ENCODE measurements at regions not wholly inside any gene's neighbourhood (a gene's known extent, or its start where the extent isn't known, plus 50 kb on each side); places are given as distances from the start of the nearest gene placed in this dataset.

DNA sequence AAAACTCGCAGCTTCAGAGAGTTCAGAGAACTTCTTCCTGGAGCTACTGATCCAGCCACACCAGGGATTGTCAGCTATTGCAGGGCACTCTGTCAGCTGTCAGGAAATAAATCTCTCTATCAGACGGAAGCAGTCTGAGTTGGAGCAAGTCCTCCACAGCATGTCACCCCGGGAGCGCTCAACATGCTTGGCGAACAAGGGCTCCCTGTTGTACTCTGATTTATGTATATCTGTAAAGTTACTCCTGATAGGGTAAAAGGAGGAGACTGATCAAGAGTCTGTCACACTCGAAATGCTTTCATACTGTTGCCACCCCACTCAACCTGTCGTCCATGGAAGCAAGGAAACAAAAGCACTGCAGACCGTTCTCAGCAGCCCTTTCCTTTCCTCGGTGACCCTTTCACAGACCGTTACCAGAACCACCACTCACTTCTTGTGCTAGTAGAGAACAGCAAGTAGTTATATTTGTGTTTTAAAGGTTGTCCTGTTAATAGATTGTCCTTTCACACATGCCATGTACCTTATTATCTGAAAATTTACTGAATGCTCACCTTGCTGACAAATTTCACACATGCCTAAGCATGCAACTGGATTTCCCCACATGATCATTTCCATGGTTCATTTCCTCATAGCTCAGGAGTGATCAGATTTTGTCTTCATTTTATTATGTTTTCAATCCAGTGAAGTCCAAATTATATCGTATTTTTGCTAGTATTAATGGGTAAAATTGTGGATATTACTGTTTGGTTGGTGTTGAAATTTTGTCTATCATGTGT is 2108.9 kb upstream of the TENM3 start:
- intact Hi-C loops (cut with DNase I), result no loop called here
- DNase-seq (ENCODE audit: low spot score), result no peak

GRCh38 chr4:180141734-180142133 is 2101.5 kb upstream of the TENM3 start:
- intact Hi-C loops (cut with DNase I), result no loop called here
- DNase-seq (ENCODE audit: low spot score), result no peak

DNA sequence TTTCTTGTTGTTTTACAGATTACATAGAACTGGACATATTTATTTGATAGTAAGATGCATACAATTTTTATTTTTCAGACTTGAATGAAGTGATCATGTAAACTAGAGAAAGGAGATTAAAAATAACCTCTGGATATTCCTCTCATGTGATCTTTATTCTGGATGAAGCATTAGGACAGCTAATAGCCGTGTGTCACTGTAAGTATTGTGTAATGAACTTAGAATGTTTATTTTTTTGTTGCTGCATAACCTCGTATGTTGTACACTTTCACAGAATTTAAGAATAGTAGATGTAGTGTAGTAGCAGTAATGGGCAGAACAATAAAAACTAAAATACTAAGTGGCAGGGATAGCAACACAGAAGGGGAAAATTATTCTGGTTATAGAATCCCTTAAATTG is 2094.5 kb upstream of the TENM3 start:
- DNase-seq (ENCODE audit: low spot score), result no peak
- intact Hi-C loops (cut with DNase I), result no loop called here

DNA sequence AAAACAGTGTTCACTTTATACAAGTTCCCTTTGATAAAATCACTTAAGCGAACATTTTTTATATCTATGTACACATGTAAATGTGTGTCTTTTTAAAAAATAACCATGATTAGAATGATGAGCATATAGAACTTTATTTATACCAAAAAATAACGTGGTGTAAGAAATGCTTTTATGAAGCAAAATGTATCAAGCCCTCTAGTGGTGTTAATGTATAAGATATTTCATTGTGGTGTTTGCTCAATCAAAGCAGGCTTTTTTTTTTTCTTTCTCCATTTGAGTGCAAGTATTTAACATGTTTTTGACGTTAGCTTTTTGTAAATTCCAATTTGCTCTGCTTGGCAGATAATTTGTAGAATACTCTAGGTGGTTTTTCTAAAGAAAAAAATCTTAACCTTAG is 2092.4 kb upstream of the TENM3 start:
- no peak for DNase-seq (ENCODE audit: low spot score)
- intact Hi-C loops (cut with DNase I), result no loop called here

DNA sequence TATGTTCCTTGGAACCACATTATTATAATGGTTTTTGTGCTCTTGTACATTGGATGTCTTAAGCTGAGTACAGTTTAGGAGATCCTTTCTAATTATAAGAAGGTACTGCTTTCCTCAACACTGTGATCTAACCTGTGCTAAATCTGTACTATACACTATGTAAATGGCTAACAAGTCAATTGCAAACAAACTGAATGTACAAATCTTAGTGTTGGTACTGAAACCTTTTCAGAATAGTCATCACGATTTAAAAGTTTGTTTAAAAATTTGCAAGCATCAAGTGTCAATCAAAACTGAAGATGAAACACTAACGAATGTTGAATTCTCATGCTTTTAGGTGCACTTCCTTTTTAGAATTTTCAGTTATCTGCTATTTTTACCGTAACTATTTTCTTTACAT is 2090.4 kb upstream of the TENM3 start:
- intact Hi-C loops (cut with DNase I), result no loop called here
- no peak for DNase-seq (ENCODE audit: low spot score)

- intact Hi-C loops (cut with DNase I), result no loop called here
- DNase-seq (ENCODE audit: low spot score), result no peak
Observed at GRCh38 chr4:180153587-180153986, 2089.6 kb upstream of the TENM3 start.

DNA sequence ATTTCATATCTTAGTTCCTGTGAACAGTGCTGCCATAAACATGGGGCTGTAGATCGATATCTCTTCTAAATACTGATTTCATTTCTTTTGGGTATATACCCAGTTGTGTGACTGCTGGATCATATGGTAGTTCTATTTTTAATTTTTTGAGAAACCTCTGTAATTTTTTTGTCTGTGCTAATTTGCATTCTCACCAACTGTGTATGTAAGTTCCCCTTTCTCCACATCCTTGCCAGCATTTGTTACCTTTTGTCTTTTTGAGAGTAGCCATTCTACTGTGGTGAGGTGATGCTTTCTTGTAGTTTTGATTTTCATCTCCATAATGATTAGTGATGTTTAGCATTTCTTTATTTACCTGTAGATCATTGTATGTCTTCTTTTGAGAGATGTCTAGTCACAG is 2086.5 kb upstream of the TENM3 start:
- intact Hi-C loops (cut with DNase I), result no loop called here
- DNase-seq (ENCODE audit: low spot score), result no peak

DNA sequence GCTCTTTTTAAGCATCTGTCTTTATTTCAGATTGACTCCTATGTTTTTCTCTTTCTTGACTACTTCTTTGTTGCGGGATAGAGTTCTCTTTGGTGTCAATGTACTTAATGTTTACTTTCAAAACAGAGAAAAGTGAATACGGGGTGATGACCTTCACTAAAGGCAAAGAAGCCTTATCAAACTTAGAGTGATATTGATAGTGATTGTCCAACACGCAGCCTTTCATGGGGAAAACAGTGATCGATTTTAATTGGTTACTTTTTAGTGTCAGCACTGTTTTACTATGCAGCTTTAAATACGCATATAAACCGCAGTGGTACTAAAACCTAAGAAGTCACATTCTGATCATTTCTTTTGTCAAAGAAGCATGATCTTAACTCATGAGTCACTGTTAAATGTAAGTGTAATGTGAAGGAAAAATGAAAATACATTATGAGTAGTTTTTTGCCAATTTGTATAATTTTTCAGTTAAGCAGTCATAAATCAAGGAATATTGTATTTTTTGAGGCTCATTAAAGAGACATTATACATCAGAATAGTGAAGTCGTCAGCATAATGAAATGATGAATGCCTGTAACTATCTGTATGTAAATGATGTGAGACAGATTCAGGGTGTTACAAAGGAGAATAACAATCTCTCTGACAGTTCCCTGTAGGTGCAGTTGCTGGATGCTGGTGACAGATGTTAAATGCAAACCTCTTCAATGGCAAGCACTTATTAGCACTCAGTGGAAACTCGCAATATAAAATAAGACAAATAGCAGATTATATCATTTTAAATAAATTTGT is 2082.8 kb upstream of the TENM3 start:
- intact Hi-C loops (cut with DNase I), result no loop called here
- no peak for DNase-seq (ENCODE audit: low spot score)

DNA sequence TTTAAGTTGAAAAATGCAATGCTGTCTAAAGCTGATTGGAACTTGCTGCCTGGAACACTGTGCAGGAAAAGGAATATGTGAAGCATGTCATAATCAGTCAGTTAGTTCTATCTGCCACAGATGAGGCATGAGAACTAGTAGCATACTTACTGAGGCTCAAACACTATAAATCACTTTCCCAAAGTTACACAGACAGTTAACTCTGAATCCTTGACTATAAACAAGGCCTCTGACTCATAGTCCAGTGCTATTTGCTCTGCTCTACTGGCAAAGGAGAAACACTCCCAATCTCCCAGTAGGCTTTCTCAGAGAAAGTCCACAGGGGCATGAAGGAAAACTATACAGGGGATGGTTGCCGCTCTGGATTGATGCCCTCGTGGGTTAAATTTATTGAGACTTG is 2078.4 kb upstream of the TENM3 start:
- intact Hi-C loops (cut with DNase I), result no loop called here
- no peak for DNase-seq (ENCODE audit: low spot score)

DNA sequence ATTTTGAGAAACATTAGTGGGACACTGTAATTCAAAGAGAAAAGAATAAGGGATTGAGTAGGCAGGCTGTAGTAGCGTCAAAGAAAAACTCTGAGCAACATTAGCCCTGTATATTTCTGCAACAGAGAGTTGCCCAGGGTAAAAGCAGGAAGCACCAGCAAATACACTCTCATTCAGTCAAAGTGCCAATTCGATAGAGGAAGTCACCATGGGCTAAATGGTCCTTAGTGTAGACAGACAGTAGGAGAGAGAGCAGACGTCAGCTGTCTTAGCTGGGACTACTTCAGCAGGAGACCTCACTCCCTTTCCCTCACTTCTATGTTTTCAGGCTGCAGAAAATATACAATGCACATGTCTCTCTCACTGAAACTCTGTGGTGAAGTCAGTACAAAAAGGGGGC is 2073.8 kb upstream of the TENM3 start:
- intact Hi-C loops (cut with DNase I), result no loop called here
- no peak for DNase-seq (ENCODE audit: low spot score)

DNA sequence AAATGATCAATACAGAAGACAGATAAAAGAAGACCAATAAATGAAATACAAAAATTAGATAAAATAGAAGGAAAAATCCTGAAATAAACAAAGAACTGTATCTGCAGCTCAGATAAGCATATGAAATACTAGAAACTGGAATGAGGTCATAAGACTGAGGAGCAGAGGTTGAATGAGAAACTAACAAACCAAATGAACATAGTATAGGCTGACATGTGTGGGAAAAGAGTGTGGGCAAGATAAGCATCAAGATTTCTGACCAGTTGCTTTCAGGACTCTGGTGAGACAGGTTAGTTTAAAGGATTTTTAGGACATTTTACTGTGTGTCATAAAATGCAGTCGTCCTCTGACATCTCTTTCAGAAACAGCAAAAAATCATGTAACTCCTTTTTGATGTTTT is 2073.2 kb upstream of the TENM3 start:
- DNase-seq (ENCODE audit: low spot score), result no peak
- intact Hi-C loops (cut with DNase I), result no loop called here

DNA sequence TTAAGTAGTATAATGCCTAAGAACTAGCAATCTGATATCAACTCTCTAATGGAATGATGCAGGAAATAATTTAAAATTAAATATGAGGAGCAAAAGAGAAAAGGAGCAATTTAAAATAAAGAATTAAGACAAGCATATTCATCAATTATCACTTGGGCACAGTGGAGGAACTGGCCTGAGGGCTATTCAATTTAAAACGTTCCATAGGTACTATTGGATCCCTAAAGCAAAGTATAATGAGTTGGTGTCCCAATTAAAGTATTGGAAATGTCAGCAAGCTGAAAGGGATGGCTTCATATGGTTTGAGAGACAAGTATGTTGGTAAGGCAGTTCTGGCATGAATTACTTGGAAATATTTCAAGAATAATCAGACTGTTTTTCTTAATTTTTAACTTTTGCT is 2064.1 kb upstream of the TENM3 start:
- DNase-seq (ENCODE audit: low spot score), result no peak
- intact Hi-C loops (cut with DNase I), result no loop called here

- intact Hi-C loops (cut with DNase I), result no loop called here
- DNase-seq (ENCODE audit: low spot score), result no peak
Observed at GRCh38 chr4:180189666-180190065, 2053.5 kb upstream of the TENM3 start.

- DNase-seq (ENCODE audit: low spot score), result no peak
- intact Hi-C loops (cut with DNase I), result no loop called here
Observed at GRCh38 chr4:180190382-180190781, 2052.8 kb upstream of the TENM3 start.

GRCh38 chr4:180197471-180197870 is 2045.7 kb upstream of the TENM3 start:
- intact Hi-C loops (cut with DNase I), result no loop called here
- DNase-seq (ENCODE audit: low spot score), result no peak

GRCh38 chr4:180203349-180203748 is 2039.9 kb upstream of the TENM3 start:
- intact Hi-C loops (cut with DNase I), result no loop called here
- no peak for DNase-seq (ENCODE audit: low spot score)

- no peak for DNase-seq (ENCODE audit: low spot score)
- intact Hi-C loops (cut with DNase I), result no loop called here
Observed at GRCh38 chr4:180205276-180205675, 2037.9 kb upstream of the TENM3 start.

- DNase-seq (ENCODE audit: low spot score), result no peak
- intact Hi-C loops (cut with DNase I), result no loop called here
Observed at GRCh38 chr4:180207921-180208320, 2035.3 kb upstream of the TENM3 start.

- intact Hi-C loops (cut with DNase I), result no loop called here
- DNase-seq (ENCODE audit: low spot score), result no peak
Observed at GRCh38 chr4:180217070-180217469, 2026.1 kb upstream of the TENM3 start.

GRCh38 chr4:180219080-180219479 is 2024.1 kb upstream of the TENM3 start:
- intact Hi-C loops (cut with DNase I), result no loop called here
- no peak for DNase-seq (ENCODE audit: low spot score)

DNA sequence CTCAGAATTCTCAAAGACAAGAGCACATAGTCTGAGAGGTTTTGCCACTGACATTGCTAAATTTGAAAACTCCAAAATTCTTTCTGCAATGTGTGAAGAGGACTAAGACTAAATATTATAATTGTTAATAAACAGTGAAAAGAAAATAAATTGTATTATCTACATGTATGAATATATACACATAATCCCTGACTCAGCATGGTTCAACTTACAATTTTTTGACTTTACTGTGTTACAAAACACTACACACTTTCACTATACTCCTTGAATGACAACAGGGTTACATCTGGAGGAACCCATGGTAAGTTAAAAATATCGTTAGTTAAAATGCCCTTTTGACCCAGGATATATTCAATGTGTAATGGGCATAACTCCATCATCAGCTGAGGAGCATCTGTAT is 2017.2 kb upstream of the TENM3 start:
- no peak for DNase-seq (ENCODE audit: low spot score)
- intact Hi-C loops (cut with DNase I), result no loop called here
